Mesendoderm (in vitro differentiated cells): ENCODE measurements at regions not wholly inside any gene's neighbourhood (a gene's known extent, or its start where the extent isn't known, plus 50 kb on each side); places are given as distances from the start of the nearest gene placed in this dataset.

Experiments used
- DNase-seq: peaks from one replicate; pipeline ENCODE4 v3.0.0; 2013
- H2AK5ac ChIP-seq: 2 replicates; pipeline ENCODE4 v1.6.1; 2013; ENCODE audit warnings: low read length, inconsistent platforms
- H2BK120ac ChIP-seq: 2 replicates; pipeline ENCODE4 v1.6.1; 2013; ENCODE audit warnings: low read depth, mild to moderate bottlenecking, low read length, moderate library complexity, mixed read lengths
- H2BK15ac ChIP-seq: replicated peaks from 2 replicates; pipeline ENCODE4 v1.6.1; 2013; ENCODE audit warnings: low read depth, mild to moderate bottlenecking, moderate library complexity
- H2BK5ac ChIP-seq: 2 replicates; pipeline ENCODE4 v1.6.1; 2013; ENCODE audit warnings: low read length, inconsistent platforms
- H3K18ac ChIP-seq: 2 replicates; pipeline ENCODE4 v1.6.1; 2013; ENCODE audit warnings: mild to moderate bottlenecking, low read length, mixed read lengths
- H3K23ac ChIP-seq: one replicate; pipeline ENCODE4 v1.6.1; 2013; ENCODE audit warnings: low read length
- H3K27ac ChIP-seq: 2 replicates; pipeline ENCODE4 v1.5.1; 2013; ENCODE audit warnings: low read depth, mild to moderate bottlenecking, inconsistent platforms, low read length, moderate library complexity
- H3K27me3 ChIP-seq: 2 replicates; pipeline ENCODE4 v1.6.1; 2013; ENCODE audit warnings: low read length, control low read depth, mild to moderate bottlenecking, inconsistent platforms; ENCODE audit not compliant: insufficient read depth, poor library complexity
- H3K36me3 ChIP-seq: 2 replicates; pipeline ENCODE4 v1.6.1; 2013; ENCODE audit warnings: low read length, inconsistent platforms; ENCODE audit not compliant: control insufficient read depth, insufficient read depth
- H3K4ac ChIP-seq: one replicate; pipeline ENCODE4 v1.6.1; 2013; ENCODE audit warnings: low read depth, mild to moderate bottlenecking, low read length, moderate library complexity
- H3K4me1 ChIP-seq: 2 replicates; pipeline ENCODE4 v1.6.1; 2013; ENCODE audit warnings: low read depth, low read length, inconsistent platforms; ENCODE audit not compliant: control insufficient read depth
- H3K4me2 ChIP-seq: 2 replicates; pipeline ENCODE4 v1.6.1; 2013; ENCODE audit warnings: low read length
- H3K4me3 ChIP-seq: 2 replicates; pipeline ENCODE4 v1.5.1; 2013; ENCODE audit warnings: mild to moderate bottlenecking, low read length
- H3K56ac ChIP-seq: one replicate; pipeline ENCODE4 v1.6.1; 2013; ENCODE audit warnings: low read length
- H3K79me1 ChIP-seq: 2 replicates; pipeline ENCODE4 v1.6.1; 2013; ENCODE audit warnings: low read length, inconsistent platforms
- H3K79me2 ChIP-seq: 2 replicates; pipeline ENCODE4 v1.6.1; 2013; ENCODE audit warnings: mild to moderate bottlenecking, low read length; ENCODE audit not compliant: control insufficient read depth, insufficient read depth
- H3K9ac ChIP-seq: 2 replicates; pipeline ENCODE4 v1.6.1; 2013; ENCODE audit warnings: low read length, inconsistent platforms
- H4K5ac ChIP-seq: one replicate; pipeline ENCODE4 v1.6.1; 2013; ENCODE audit warnings: low read length
- H4K8ac ChIP-seq: one replicate; pipeline ENCODE4 v1.6.1; 2013; ENCODE audit warnings: low read depth, mild to moderate bottlenecking, control low read depth, low read length, moderate library complexity
- WGBS: extraction: QIAGEN DNeasy Blood & Tissue Kit; methylation state at CpG from one replicate; pipeline ENCODE4 v1.1.7; 2013; ENCODE audit warnings: low lambda C conversion rate, missing lambda C conversion rate; ENCODE audit not compliant: insufficient coverage; ENCODE audit errors: extremely low coverage; 5-methylcytosine and 5-hydroxymethylcytosine counted together

DNA sequence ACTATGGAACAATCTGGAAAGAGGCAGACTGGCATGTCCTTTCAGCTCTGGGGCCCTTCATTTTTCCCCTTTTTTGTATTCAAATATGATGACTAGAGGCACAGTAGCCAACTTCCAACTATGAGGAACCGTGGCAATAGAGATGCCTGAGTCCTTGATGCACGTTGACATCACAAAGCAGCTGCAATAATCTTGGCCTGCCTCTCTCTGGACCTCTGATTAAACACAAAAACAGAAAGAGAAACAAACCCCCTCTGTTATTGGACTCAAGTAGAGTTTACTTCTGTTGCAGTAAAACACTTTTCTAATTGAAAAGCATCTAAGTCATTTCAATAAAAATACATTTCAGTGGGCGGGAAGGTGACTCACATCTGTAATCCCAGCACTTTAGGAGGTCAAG, 122.2 kb upstream of the GRAMD2B start:
- no peak overlapping the region for H3K56ac ChIP-seq
- no peak overlapping the region for H4K8ac ChIP-seq

DNA sequence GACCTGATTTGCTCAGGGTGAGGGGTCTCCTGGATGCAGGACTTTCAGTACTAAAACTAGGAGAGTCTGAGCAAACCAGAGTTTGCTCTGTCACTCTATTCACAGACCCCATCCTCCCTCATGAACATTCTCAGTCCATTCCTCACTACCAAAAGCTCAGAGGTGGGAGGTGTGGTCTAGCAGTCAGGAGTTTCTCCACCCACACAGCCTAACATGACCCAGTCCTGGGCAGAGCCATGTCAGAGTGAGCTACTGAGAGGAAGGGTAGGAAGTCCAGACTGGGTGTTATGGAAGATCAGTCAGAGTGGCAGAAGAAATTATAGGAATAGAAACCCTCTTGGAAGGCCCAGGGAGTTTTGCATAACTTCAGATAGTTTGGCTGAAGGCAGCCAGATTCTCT, 113.3 kb upstream of the GRAMD2B start:
- Histone ChIP-seq H4K8ac (no peak overlapping the region), H3K9ac (no peak overlapping the region)
- no peak for DNase-seq

More for the DNA sequence above, 122.2 kb upstream of the GRAMD2B start:
- H3K23ac ChIP-seq = no peak overlapping the region
- H3K4me3 ChIP-seq = no peak overlapping the region
- no peaks in the 10 kb centered on the region for H3K79me1 ChIP-seq
- no peaks in the 10 kb centered on the region for H3K27me3 ChIP-seq
- H3K36me3 ChIP-seq = no peaks in the 10 kb centered on the region
- H2BK120ac ChIP-seq = no peak overlapping the region
- H4K5ac ChIP-seq = no peak overlapping the region
- no peak overlapping the region for H2BK15ac ChIP-seq
- no peak overlapping the region for H3K4ac ChIP-seq
- no peak overlapping the region for H3K27ac ChIP-seq
- no peaks in the 10 kb centered on the region for H3K4me1 ChIP-seq
- no peak overlapping the region for H3K4me2 ChIP-seq
- H2AK5ac ChIP-seq = no peak overlapping the region
- no peak overlapping the region for H2BK5ac ChIP-seq
- no CpG with 5 or more reads among the region's 3 CpGs for WGBS
- no peaks in the 10 kb centered on the region for H3K79me2 ChIP-seq
- H3K18ac ChIP-seq = no peak overlapping the region
- no peak overlapping the region for H3K9ac ChIP-seq
- no peak for DNase-seq

DNA sequence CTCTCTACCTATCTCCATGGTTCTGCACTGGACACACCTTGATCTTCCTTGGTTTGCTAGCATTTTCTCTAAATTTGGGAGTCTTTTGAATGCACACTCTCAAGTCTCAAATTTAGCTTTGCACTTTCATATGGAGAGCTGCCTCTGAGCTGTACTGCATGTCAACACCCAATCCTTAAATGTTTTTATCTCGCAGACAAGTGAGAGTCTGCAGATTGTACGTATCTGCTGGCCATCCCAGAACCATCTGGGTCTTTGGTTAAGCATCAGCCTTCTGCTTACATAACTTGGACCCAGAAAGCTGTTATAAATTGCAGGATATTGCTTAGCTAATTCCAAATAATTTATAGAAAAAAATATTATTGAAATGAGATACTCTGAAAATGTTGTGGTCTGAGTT, 111.4 kb upstream of the GRAMD2B start:
- no peak overlapping the region for H3K27ac ChIP-seq
- no peak overlapping the region for H3K4me2 ChIP-seq
- H2BK15ac ChIP-seq = no peak overlapping the region
- no peaks in the 10 kb centered on the region for H3K27me3 ChIP-seq
- no peak overlapping the region for H3K4me3 ChIP-seq
- DNase-seq = no peak
- no peak overlapping the region for H3K18ac ChIP-seq
- H3K23ac ChIP-seq = no peak overlapping the region
- no peak overlapping the region for H4K8ac ChIP-seq
- H3K56ac ChIP-seq = no peak overlapping the region
- no CpG with 5 or more reads among the region's 2 CpGs for WGBS
- no peaks in the 10 kb centered on the region for H3K79me2 ChIP-seq
- H3K4ac ChIP-seq = no peak overlapping the region
- no peak overlapping the region for H3K9ac ChIP-seq
- H4K5ac ChIP-seq = no peak overlapping the region
- no peak overlapping the region for H2AK5ac ChIP-seq
- H3K4me1 ChIP-seq = no peaks in the 10 kb centered on the region
- no peaks in the 10 kb centered on the region for H3K79me1 ChIP-seq
- no peak overlapping the region for H2BK120ac ChIP-seq
- H2BK5ac ChIP-seq = no peak overlapping the region
- H3K36me3 ChIP-seq = no peaks in the 10 kb centered on the region

More for the DNA sequence above, 113.3 kb upstream of the GRAMD2B start:
- H3K4ac ChIP-seq = no peak overlapping the region
- H3K27me3 ChIP-seq = no peaks in the 10 kb centered on the region
- H3K36me3 ChIP-seq = no peaks in the 10 kb centered on the region
- no peak overlapping the region for H4K5ac ChIP-seq
- no peak overlapping the region for H2BK5ac ChIP-seq
- H2AK5ac ChIP-seq = no peak overlapping the region
- H2BK15ac ChIP-seq = no peak overlapping the region
- H3K4me2 ChIP-seq = no peak overlapping the region
- H3K79me2 ChIP-seq = no peaks in the 10 kb centered on the region
- no peak overlapping the region for H3K18ac ChIP-seq
- H3K4me3 ChIP-seq = no peak overlapping the region
- no peak overlapping the region for H3K27ac ChIP-seq
- H3K23ac ChIP-seq = no peak overlapping the region
- H3K79me1 ChIP-seq = no peaks in the 10 kb centered on the region
- H3K4me1 ChIP-seq = no peaks in the 10 kb centered on the region
- H2BK120ac ChIP-seq = no peak overlapping the region
- H3K56ac ChIP-seq = no peak overlapping the region

DNA sequence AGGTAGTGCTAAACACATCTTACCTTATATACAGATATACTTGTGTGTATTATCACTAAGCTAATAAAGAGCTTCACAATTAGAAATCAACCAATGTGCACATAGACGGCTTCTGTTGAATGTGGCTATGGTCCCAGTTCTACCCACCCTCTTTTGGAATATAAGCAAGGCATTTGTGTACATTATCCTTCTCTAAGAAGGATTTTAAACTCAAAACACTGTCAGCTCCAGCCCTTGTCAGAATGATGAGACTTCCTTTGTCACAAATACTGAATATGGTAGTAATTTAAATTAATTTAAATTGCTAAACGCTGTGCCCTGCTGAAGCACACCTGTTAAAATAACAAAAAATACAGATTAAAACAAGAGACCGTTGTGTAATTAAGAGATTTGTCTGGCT, 107.9 kb upstream of the GRAMD2B start:
- no CpG with 5 or more reads among the region's 3 CpGs for WGBS
- H2AK5ac ChIP-seq = no peak overlapping the region
- H3K18ac ChIP-seq = no peak overlapping the region
- no peaks in the 10 kb centered on the region for H3K27me3 ChIP-seq
- no peaks in the 10 kb centered on the region for H3K4me1 ChIP-seq
- no peak overlapping the region for H3K4me2 ChIP-seq
- no peak overlapping the region for H2BK120ac ChIP-seq
- H2BK15ac ChIP-seq = no peak overlapping the region
- H4K5ac ChIP-seq = no peak overlapping the region
- no peak overlapping the region for H3K23ac ChIP-seq
- H2BK5ac ChIP-seq = no peak overlapping the region
- H3K4me3 ChIP-seq = no peak overlapping the region
- H3K79me1 ChIP-seq = no peaks in the 10 kb centered on the region
- no peak overlapping the region for H4K8ac ChIP-seq
- H3K27ac ChIP-seq = no peak overlapping the region
- H3K79me2 ChIP-seq = no peaks in the 10 kb centered on the region
- DNase-seq = no peak
- no peak overlapping the region for H3K4ac ChIP-seq
- H3K56ac ChIP-seq = no peak overlapping the region
- no peak overlapping the region for H3K9ac ChIP-seq
- no peaks in the 10 kb centered on the region for H3K36me3 ChIP-seq

DNA sequence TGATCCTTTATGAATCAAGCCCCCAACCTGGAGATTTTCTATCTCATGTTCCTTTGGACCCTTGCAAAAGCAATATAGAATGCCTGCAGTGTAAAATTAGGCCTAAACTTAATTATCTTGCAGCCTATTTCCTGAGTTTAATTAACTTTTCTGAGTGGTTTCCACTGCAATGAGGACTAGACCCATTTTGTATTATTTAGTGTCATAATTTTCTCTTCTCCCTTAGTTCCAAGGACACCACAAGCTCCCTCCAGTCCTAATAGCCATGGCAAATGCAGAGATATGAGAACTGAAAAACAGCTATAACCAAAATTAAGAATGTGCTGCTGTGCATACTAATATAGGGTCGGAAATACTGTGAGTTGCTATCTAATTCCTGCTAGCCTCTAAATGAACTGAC, 90.9 kb upstream of the GRAMD2B start:
- no CpG with 5 or more reads among the region's 1 CpG for WGBS
- Histone ChIP-seq H3K4me1 (no peaks in the 10 kb centered on the region), H3K4me3 (no peak overlapping the region), H3K23ac (no peak overlapping the region), H3K56ac (no peak overlapping the region), H2AK5ac (no peak overlapping the region), H3K79me2 (no peaks in the 10 kb centered on the region), H3K27ac (no peak overlapping the region), H3K27me3 (no peaks in the 10 kb centered on the region), H3K4me2 (no peak overlapping the region), H4K8ac (no peak overlapping the region), H4K5ac (no peak overlapping the region), H3K9ac (no peak overlapping the region), H2BK15ac (no peak overlapping the region), H3K36me3 (no peaks in the 10 kb centered on the region), H3K79me1 (no peaks in the 10 kb centered on the region), H3K18ac (no peak overlapping the region), H2BK120ac (no peak overlapping the region), H3K4ac (no peak overlapping the region), H2BK5ac (no peak overlapping the region)
- no peak for DNase-seq

DNA sequence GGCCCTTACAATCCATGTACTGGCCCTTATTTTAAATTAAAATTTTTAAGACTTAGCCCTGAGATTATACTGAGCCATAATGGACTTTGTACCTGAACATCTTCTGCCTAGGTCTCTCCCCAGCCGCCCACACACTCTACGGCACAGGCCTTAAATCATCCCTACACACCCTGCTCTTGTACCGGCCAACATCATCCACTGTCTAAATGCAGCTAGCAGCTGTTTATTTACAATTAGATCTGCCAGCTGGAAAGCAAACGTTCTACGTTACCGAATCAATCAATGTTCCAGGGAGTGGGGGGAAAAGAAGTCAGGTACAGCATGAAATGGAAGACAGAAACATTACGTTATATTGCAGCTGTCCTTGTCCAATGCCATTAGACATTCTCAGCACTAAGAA, 88.4 kb upstream of the GRAMD2B start:
- Histone ChIP-seq H3K4me2 (no peak overlapping the region), H2BK15ac (no peak overlapping the region), H2AK5ac (no peak overlapping the region), H3K4me3 (no peak overlapping the region), H3K79me2 (no peaks in the 10 kb centered on the region), H3K79me1 (no peaks in the 10 kb centered on the region), H3K4ac (no peak overlapping the region), H3K23ac (no peak overlapping the region), H3K36me3 (no peaks in the 10 kb centered on the region), H3K27ac (no peak overlapping the region), H2BK120ac (no peak overlapping the region), H3K18ac (no peak overlapping the region), H4K5ac (no peak overlapping the region), H4K8ac (no peak overlapping the region), H3K4me1 (no peaks in the 10 kb centered on the region), H2BK5ac (no peak overlapping the region), H3K27me3 (no peaks in the 10 kb centered on the region), H3K9ac (no peak overlapping the region), H3K56ac (no peak overlapping the region)
- WGBS = no CpG with 5 or more reads among the region's 7 CpGs
- no peak for DNase-seq
